Tibial artery (tissue), 4 donors: ENCODE measurements at regions not wholly inside any gene's neighbourhood (a gene's known extent, or its start where the extent isn't known, plus 50 kb on each side); places are given as distances from the start of the nearest gene placed in this dataset.

ENCODE experiments used
- DNase-seq, 2 donors: peaks; one replicate each; pipeline ENCODE4 v3.0.0-alpha.2; 2019
- H3K27ac ChIP-seq, 2 donors: fragments of 200-600 bp; sonication (generic) in 1 of 2; 1 replicate in 1 of 2; 2 replicates in 1 of 2; pipeline ENCODE4 v1.5.1; 2018 to 2019; ENCODE audit warnings: mild to moderate bottlenecking in 1 of 2
- H3K27me3 ChIP-seq, 2 donors: fragments of 200-600 bp; sonication (generic) in 1 of 2; one replicate each; pipeline versions ENCODE4 v1.5.1 to v1.6.0; 2016 to 2019
- H3K36me3 ChIP-seq, 3 donors: fragments of 200-600 bp; sonication (generic) in 2 of 3; one replicate each; pipeline ENCODE4 v1.5.1; 2016 to 2019; ENCODE audit warnings: mild to moderate bottlenecking in 2 of 3
- H3K4me1 ChIP-seq, 4 donors: fragments of 200-600 bp; sonication (generic) in 2 of 4; 1 replicate in 3 of 4; 2 replicates in 1 of 4; pipeline ENCODE4 v1.5.1; 2016 to 2019
- H3K4me3 ChIP-seq, 2 donors: fragments of 200-600 bp; sonication (generic) in 1 of 2; 1 replicate in 1 of 2; 2 replicates in 1 of 2; pipeline ENCODE4 v1.5.1; 2018 to 2019; ENCODE audit warnings: mild to moderate bottlenecking in 2 of 2
- H3K9me3 ChIP-seq, 3 donors: fragments of 200-600 bp; sonication (generic) in 1 of 3; one replicate each; pipeline ENCODE4 v1.5.1; 2016 to 2019
- intact Hi-C: fragments of 100-400 bp; cut with DNase I; formaldehyde crosslinking; loops from one replicate; pipeline ENCODE4 v1.15.0; 2023; ENCODE audit warnings: low total_unique reads
- TF ChIP-seq, protein P1 (sequence below), 2 experiments: fragments of 200-600 bp in 1 of 2; fragments of 450-650 bp in 1 of 2; IDR thresholded peaks; one replicate each; pipeline ENCODE4 v1.5.1; 2017 to 2019; ENCODE audit warnings: antibody characterized with exemption in 2 of 2, mild to moderate bottlenecking in 1 of 2, moderate library complexity in 1 of 2

DNA sequence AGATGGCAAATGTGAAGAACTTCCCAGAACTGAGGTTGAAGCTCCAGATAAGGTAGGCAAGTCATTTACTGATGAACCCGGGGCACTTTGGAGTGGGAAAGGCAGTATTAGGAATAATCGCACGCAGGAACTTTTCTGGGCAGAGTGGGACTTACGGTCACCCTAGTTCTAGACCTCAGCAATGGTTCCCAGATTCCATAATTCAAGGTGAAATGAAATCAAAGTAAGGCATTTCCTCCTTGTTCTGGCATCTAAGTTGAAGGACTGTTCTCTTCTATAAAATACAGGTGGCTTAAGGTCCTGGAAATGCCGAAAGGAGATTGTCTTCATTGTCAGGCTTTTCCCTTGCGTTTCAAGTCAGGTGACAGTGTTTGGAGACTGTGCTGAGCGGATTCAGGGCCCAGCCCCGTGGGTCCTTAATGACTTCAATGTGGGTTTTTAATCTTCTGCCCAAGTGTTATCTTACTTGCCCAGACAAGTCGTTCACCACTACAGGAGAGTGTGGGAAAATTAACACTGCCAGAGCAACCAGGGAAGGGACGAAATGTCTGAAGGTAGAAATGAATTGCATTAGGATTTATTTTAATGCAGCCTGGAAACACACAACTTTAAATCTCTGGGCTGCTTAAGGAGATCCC lies 52.1 kb upstream of the STOX2 start:
- no peak overlapping the region for H3K4me3 ChIP-seq
- H3K9me3 ChIP-seq: no peaks in the 10 kb centered on the region
- no peak overlapping the region for H3K27ac ChIP-seq
- TF ChIP-seq, protein P1, sequence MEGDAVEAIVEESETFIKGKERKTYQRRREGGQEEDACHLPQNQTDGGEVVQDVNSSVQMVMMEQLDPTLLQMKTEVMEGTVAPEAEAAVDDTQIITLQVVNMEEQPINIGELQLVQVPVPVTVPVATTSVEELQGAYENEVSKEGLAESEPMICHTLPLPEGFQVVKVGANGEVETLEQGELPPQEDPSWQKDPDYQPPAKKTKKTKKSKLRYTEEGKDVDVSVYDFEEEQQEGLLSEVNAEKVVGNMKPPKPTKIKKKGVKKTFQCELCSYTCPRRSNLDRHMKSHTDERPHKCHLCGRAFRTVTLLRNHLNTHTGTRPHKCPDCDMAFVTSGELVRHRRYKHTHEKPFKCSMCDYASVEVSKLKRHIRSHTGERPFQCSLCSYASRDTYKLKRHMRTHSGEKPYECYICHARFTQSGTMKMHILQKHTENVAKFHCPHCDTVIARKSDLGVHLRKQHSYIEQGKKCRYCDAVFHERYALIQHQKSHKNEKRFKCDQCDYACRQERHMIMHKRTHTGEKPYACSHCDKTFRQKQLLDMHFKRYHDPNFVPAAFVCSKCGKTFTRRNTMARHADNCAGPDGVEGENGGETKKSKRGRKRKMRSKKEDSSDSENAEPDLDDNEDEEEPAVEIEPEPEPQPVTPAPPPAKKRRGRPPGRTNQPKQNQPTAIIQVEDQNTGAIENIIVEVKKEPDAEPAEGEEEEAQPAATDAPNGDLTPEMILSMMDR (IDR thresholded peaks at IDR 0.05): no peak
- peaks cover 0 to 8% (median 4%) of the 10 kb centered on the region in 4 donors for H3K4me1 ChIP-seq
- H3K27me3 ChIP-seq: peaks cover 0 to 9% of the 10 kb centered on the region in 2 donors
- H3K36me3 ChIP-seq: no peaks in the 10 kb centered on the region
- no peak for DNase-seq
- intact Hi-C loops: no loop called here

DNA sequence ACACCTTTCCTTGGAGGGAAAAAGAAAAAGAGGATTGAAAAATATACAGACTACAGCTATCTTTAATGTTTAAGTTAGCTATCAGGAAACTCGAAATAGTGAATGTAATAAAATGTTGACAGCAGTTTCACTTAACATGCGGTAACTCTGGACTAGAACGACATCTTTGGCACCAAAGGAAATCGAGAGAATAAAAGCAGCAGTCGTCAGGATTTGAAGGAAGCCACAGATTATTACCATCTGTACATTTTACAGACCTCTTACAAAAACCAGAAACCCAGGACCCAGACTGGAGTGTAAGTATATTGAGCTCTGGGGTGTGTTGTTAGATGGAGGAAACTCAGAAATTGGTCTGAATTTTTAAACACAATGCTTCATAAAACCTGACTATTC lies 51.6 kb upstream of the STOX2 start:
- intact Hi-C loops: no loop called here
- Histone ChIP-seq H3K4me3 (no peak overlapping the region), H3K27me3 (peaks cover 0 to 12% of the 10 kb centered on the region in 2 donors), H3K27ac (no peak overlapping the region), H3K36me3 (no peaks in the 10 kb centered on the region), H3K9me3 (no peaks in the 10 kb centered on the region), H3K4me1 (peaks cover 0 to 8% (median 4%) of the 10 kb centered on the region in 4 donors)
- DNase-seq: no peak
- TF ChIP-seq, protein P1 (IDR thresholded peaks at IDR 0.05): no peak
